Activated naive CD4-positive, alpha-beta T cell treated with anti-CD3 and anti-CD28 coated beads, Interleukin-2, amount 50 U/mL, for 24 hours (primary cell): ENCODE measurements at regions not wholly inside any gene's neighbourhood (a gene's known extent, or its start where the extent isn't known, plus 50 kb on each side); places are given as distances from the start of the nearest gene placed in this dataset.

Experiments
- H3K27ac Mint-ChIP-seq: one replicate; pipeline ENCODE4 v1.8.0; 2021; ENCODE audit warnings: mild to moderate bottlenecking, mixed read lengths
- H3K27me3 Mint-ChIP-seq: one replicate; pipeline ENCODE4 v1.8.0; 2021; ENCODE audit warnings: mixed read lengths
- H3K36me3 Mint-ChIP-seq: one replicate; pipeline ENCODE4 v1.8.0; 2021; ENCODE audit warnings: mixed read lengths
- H3K4me1 Mint-ChIP-seq: one replicate; pipeline ENCODE4 v1.8.0; 2021; ENCODE audit warnings: mixed read lengths
- H3K4me3 Mint-ChIP-seq: one replicate; pipeline ENCODE4 v1.8.0; 2021; ENCODE audit warnings: mild to moderate bottlenecking, mixed read lengths
- H3K9me3 Mint-ChIP-seq: one replicate; pipeline ENCODE4 v1.8.0; 2021; ENCODE audit warnings: mixed read lengths

DNA sequence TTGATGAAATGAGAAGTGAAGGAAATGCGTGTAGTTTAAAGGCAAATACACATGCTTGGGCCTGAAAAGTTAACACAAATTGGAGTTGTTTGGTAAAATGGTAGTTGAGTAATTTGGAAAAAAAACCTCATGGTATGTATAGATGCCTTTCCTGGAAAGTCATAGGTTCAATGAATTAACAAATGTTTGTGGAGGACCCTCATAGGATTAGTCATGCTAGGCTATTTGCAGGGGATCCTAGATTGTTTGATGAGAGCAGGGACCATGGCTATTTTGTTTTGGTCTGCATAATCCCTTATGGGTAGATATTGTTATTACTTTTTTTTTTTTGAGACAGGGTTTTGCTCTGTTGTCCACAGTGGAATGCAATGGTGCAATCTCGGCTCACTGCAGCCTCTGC lies 93.5 kb upstream of the NR3C1 start:
- H3K4me3 Mint-ChIP-seq, result no peak overlapping the region
- H3K27ac Mint-ChIP-seq, result no peak overlapping the region
- H3K36me3 Mint-ChIP-seq, result no peaks in the 10 kb centered on the region
- no peaks in the 10 kb centered on the region for H3K4me1 Mint-ChIP-seq
- peaks cover 4% of the 10 kb centered on the region for H3K9me3 Mint-ChIP-seq
- H3K27me3 Mint-ChIP-seq, result no peaks in the 10 kb centered on the region

DNA sequence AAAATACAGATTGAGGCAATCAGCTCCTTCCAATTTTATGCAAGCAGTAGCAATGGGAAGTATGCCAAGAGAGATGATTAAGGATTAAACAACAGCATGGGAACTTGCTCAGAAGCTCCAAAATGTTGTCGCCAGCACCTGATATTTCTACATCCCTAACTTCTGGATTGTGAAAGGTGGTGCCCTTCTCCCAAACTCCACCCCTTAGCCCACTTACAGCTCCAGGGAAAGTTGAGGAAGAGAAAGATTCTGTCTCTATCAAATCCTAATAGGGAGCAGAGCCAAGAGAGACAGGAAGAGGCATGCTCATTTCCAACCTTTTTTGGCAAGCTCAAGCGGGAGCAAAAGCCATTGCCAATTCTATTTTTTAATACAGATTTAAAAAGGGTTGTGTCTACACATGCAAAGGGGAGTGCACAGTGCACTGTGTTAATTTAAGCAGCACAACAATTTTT lies 92.4 kb upstream of the NR3C1 start:
- H3K4me1 Mint-ChIP-seq, result no peaks in the 10 kb centered on the region
- no peaks in the 10 kb centered on the region for H3K36me3 Mint-ChIP-seq
- H3K4me3 Mint-ChIP-seq, result no peak overlapping the region
- H3K9me3 Mint-ChIP-seq, result peaks cover 4% of the 10 kb centered on the region
- H3K27ac Mint-ChIP-seq, result no peak overlapping the region
- H3K27me3 Mint-ChIP-seq, result no peaks in the 10 kb centered on the region

DNA sequence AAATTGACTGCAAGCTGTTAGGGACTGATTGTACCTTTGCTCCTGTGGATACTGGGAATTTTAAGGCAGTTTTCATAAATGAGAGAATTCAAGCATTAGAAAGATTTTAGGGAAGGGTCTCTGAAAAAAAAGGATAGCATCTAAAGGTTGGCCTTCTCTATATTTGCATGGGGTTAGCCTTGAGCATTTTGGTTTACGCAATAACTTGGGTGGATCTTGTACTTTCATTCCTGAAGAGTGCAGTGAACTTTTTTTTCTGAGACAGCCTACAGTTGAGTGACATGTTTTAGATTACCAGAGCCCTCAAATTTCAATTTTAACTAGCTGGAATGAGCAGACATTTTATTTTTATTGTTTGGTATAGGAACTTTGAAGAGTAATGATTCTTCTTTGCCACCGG lies 91.6 kb upstream of the NR3C1 start:
- Mint-ChIP-seq H3K27me3 (no peaks in the 10 kb centered on the region), H3K36me3 (no peaks in the 10 kb centered on the region), H3K9me3 (peaks cover 4% of the 10 kb centered on the region), H3K27ac (no peak overlapping the region), H3K4me1 (no peaks in the 10 kb centered on the region), H3K4me3 (no peak overlapping the region)

DNA sequence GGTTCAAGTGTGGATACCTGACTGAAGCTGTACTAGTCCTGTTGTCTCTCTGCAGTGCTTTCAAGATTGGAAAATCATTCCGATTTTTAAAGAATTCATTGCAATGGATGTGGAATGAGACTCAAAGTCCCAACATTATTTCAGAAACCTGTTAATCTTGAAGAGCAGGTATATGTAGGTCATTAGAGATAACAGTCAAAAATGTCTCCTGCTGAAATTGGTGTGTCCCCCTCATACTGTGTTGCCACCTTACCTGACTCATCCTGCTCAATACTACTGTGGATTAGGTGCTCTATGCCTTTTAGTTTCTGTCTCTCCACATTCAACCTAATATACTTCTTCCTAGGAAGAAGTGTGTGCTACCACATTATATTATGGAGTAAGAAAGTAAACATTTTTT lies 91.1 kb upstream of the NR3C1 start:
- H3K27me3 Mint-ChIP-seq, result no peaks in the 10 kb centered on the region
- no peak overlapping the region for H3K4me3 Mint-ChIP-seq
- no peaks in the 10 kb centered on the region for H3K36me3 Mint-ChIP-seq
- H3K9me3 Mint-ChIP-seq, result peaks cover 4% of the 10 kb centered on the region
- no peaks in the 10 kb centered on the region for H3K4me1 Mint-ChIP-seq
- H3K27ac Mint-ChIP-seq, result no peak overlapping the region

DNA sequence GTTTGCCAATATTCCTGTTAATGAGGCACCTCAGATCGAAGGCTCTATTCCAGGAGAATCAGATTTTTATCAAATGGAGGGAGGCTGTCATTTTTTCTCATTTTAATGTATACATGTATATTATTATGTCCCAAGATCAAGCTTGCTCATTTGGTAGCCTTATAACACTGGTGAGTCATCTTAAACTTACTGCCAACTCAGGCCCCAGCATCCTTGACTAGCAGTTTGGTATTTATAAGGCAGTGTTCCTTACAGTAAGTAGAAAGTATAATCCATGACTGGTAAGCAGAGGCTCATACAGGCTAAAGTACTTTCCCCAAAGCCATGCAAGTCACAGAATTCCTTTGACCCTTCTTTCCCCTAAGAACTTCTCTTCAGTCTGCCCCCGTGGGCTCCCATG lies 90.7 kb upstream of the NR3C1 start:
- Mint-ChIP-seq H3K4me1 (no peaks in the 10 kb centered on the region), H3K27me3 (no peaks in the 10 kb centered on the region), H3K9me3 (peaks cover 4% of the 10 kb centered on the region), H3K4me3 (no peak overlapping the region), H3K36me3 (no peaks in the 10 kb centered on the region), H3K27ac (no peak overlapping the region)

DNA sequence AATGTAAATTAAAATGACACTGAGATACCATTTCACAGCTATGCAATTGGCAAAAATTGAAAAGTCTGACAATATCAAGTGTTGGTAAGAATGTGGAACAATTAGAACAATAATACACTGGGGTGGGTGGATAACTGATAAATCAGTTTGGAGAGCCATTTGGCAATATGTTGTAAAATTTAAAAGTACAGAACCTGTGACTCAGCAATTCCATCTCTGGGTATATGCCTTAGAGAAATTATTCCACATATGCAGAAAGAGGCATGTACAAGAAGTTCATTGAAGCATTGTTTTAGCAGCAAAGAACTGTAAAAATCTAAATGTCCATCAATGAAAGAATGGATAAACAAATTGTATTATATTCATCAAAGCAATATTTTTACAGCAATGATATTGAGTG lies 89.3 kb upstream of the NR3C1 start:
- Mint-ChIP-seq H3K27me3 (no peaks in the 10 kb centered on the region), H3K9me3 (peaks cover 4% of the 10 kb centered on the region), H3K27ac (no peak overlapping the region), H3K4me1 (no peaks in the 10 kb centered on the region), H3K4me3 (no peak overlapping the region), H3K36me3 (no peaks in the 10 kb centered on the region)

DNA sequence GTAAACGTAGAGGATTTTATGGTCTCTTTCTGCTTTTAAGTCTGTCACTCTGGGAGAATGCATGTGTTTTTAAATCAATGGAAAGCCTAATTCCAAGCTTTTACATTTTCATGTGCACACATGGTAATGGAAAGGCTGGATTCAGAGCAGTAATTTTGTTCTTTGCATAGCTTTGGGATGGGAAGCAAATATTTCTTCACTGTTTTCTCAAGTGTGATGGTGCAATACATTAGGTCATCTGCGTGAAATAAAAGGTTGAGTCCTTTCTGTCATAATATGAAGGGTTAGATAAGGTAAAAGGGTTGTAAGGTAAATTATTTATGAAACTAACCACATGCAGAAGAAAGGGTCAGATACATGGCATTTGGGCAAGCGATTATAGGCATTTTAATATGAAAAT lies 88.2 kb upstream of the NR3C1 start:
- Mint-ChIP-seq H3K27me3 (no peaks in the 10 kb centered on the region), H3K27ac (no peak overlapping the region), H3K4me3 (no peak overlapping the region), H3K36me3 (no peaks in the 10 kb centered on the region), H3K9me3 (peaks cover 4% of the 10 kb centered on the region), H3K4me1 (no peaks in the 10 kb centered on the region)

DNA sequence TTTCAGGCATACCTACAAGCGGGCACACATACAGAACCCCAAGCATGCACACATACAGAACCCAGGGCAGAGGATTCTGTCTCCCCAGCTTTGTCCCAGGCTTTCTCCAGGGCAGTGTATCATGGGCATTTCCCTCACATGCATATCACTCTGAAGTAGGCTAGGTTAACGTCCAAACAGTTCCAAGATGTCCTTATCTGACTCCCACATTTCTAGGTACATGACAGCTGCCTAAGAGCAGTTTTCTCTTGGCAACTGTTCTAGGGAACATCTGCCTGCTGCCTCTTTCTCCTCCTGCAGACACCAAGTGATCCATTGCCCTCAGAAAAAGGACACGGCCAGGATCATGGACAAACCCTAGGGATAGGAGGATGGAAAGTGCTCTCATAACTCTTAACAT lies 84.9 kb upstream of the NR3C1 start:
- no peaks in the 10 kb centered on the region for H3K36me3 Mint-ChIP-seq
- H3K27me3 Mint-ChIP-seq, result no peaks in the 10 kb centered on the region
- H3K27ac Mint-ChIP-seq, result no peak overlapping the region
- H3K4me3 Mint-ChIP-seq, result no peak overlapping the region
- no peaks in the 10 kb centered on the region for H3K4me1 Mint-ChIP-seq
- H3K9me3 Mint-ChIP-seq, result peaks cover 4% of the 10 kb centered on the region

DNA sequence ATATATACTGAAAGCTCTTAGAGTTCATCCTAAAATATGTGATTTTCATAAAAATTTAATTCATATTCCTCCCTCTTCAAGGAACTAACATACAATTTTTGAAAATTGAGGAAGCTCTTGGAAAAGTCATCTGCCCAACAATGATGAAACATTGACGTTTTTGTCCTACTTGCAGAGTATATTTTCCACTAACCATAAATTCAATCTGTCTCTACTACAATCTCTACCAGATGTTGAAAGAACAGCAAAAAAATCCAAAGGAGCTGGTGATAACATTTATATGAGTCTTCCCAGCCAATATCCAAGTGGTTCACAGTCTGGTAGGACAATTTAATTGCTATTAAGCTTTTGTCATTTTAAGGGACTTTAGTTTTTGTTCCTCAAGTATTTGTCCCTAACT lies 81.1 kb upstream of the NR3C1 start:
- no peaks in the 10 kb centered on the region for H3K9me3 Mint-ChIP-seq
- H3K36me3 Mint-ChIP-seq, result no peaks in the 10 kb centered on the region
- no peaks in the 10 kb centered on the region for H3K4me1 Mint-ChIP-seq
- H3K27me3 Mint-ChIP-seq, result no peaks in the 10 kb centered on the region
- no peak overlapping the region for H3K27ac Mint-ChIP-seq
- no peak overlapping the region for H3K4me3 Mint-ChIP-seq

DNA sequence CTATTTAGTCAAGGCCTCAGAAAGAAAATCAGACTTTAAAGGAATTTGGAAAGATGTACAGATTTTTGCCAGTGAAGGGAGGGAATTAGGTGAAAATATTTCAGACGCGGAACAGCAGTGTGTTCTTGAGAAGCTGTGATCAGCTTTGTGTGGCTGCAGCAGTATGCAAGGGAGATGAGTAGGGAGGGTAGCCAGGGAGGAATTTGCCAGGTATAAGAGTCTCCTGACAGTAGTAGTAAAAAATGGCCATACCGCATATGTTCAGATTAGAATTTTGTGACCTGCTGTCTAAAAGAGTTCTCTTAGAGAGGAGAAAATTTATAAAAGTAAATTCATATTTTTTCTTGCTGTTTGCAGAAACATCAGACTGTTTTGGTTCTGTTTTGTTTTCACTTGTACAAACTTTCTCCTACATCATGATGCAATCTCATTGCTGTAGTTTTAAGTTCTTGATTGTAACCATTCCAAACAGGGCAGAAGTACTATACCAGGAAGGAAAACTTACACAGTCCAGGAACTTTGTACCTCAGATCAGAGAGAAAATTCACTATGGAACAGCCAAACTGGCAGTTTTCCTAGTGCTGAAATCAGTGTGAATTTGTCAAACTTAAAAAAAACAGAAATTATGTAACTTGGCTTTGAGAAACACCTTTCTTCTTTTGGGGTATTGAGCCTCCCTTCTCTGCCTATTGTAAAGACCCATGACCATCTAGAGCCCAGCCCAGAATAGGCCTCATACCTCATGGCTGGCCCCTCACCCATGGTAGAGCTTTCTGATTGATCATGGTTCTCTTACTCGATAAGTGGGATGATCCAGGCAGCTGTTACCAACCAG lies 78.4 kb upstream of the NR3C1 start:
- Mint-ChIP-seq H3K4me3 (no peak overlapping the region), H3K27ac (no peak overlapping the region), H3K27me3 (no peaks in the 10 kb centered on the region), H3K4me1 (no peaks in the 10 kb centered on the region), H3K9me3 (no peaks in the 10 kb centered on the region), H3K36me3 (no peaks in the 10 kb centered on the region)

DNA sequence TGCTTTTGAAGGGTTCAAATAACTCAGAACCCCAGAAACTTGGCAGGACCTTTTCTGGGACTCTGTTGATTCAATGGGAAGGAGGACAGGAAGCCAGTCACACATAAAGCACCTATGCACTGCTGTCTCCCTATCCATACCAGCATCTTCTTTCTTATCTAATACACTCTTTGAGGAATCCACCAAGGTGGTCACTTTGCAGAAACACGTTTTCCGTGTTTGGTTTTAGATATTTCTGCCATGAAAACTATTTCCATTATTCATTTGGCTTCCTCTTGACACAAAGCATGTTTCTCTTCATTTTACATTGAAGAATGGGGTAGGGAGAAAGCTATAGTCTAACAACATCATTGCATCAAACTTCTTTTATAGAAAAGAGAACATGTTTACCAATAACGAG lies 76.5 kb upstream of the NR3C1 start:
- no peak overlapping the region for H3K27ac Mint-ChIP-seq
- H3K27me3 Mint-ChIP-seq, result no peaks in the 10 kb centered on the region
- H3K36me3 Mint-ChIP-seq, result no peaks in the 10 kb centered on the region
- H3K4me1 Mint-ChIP-seq, result no peaks in the 10 kb centered on the region
- H3K9me3 Mint-ChIP-seq, result no peaks in the 10 kb centered on the region
- no peak overlapping the region for H3K4me3 Mint-ChIP-seq

DNA sequence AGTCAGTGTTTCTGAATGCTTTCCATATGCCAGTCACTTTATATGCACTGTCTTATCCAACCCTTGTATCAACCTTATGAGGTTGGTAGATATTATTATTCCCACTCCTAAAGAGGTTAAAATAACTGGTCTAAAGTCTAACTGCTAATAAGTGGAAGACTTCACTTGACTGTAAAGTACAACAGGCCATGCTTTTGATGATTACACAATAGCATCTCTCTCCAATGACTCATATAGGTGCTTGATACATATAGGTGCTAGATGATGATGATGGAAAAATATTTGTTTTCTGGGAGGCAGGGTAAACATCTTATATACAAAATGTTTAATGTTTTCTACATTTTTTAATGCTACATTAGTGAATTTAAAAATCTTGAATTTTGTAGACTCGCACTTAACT lies 75.9 kb upstream of the NR3C1 start:
- Mint-ChIP-seq H3K36me3 (no peaks in the 10 kb centered on the region), H3K9me3 (no peaks in the 10 kb centered on the region), H3K27me3 (no peaks in the 10 kb centered on the region), H3K4me1 (no peaks in the 10 kb centered on the region), H3K27ac (no peak overlapping the region), H3K4me3 (no peak overlapping the region)

DNA sequence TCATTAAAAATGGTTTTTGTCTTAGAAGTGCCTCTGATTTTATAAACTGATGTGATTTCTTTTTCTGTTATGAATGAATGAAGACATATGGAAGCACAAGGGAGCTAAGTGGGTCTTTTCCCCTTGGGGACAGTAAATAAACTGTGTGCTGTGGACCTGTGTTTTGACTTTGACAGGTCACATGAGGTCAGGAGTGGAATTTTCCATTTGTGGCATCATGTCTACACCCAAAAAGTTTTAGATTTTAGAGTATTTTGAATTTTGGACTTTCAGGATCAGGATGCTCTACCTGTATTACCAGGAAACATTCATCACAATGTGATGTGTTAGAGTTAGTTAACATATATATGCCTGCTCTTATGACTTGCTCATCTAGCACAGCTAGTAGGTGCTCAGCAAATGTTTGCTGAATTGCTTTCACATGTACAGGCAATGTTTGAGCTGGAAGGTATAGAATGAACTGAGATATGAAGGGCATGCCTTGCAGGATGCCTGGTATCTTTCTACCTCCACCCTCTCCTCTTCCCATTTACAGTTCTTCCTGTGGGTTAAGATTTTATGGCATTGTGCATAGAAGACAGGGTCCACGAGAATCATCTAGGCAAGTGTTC lies 73.2 kb upstream of the NR3C1 start:
- no peaks in the 10 kb centered on the region for H3K36me3 Mint-ChIP-seq

DNA sequence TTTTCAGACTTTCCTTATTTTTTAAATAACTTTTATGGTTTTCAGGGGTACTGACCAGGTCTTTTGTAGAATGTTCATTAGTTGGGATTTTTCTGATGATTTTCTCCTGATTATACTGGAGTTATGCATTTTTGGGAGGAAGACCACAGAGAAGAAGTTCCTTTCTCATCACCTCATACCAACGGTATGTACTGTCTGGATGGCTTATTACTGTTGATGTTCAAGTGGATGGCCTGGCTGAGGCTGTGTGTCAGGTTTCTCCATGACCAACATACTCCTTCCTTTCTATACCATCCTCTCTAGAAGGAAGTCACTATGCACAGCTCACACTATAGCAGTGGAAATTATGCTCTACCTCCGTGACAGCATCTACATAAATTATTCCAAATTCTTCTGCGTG lies 71.1 kb upstream of the NR3C1 start:
- no peak overlapping the region for H3K4me3 Mint-ChIP-seq
- no peaks in the 10 kb centered on the region for H3K9me3 Mint-ChIP-seq
- no peaks in the 10 kb centered on the region for H3K36me3 Mint-ChIP-seq
- no peak overlapping the region for H3K27ac Mint-ChIP-seq
- H3K27me3 Mint-ChIP-seq, result no peaks in the 10 kb centered on the region
- H3K4me1 Mint-ChIP-seq, result no peaks in the 10 kb centered on the region

More for the DNA sequence above, 73.2 kb upstream of the NR3C1 start:
- Mint-ChIP-seq H3K4me1 (no peaks in the 10 kb centered on the region), H3K27ac (no peak overlapping the region), H3K27me3 (no peaks in the 10 kb centered on the region), H3K9me3 (no peaks in the 10 kb centered on the region), H3K4me3 (no peak overlapping the region)

DNA sequence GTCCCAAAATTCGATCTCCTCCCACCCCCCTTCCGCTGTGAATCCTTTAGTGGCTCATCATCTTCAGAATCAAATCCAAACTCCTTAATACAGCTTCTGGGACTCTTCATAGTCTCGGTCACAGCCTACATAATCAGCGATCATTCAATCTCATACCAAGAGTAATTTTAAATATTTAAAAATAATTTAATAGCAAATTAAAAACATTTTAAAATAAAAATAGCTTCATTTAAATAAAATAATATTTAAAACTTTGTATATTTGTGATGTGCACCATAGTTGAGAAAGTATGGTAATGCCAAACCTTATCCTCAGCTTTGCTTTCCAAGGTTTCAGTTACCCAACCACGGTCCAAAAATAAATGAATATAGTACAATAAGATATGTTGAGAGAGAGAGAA lies 70.0 kb upstream of the NR3C1 start:
- H3K27me3 Mint-ChIP-seq, result no peaks in the 10 kb centered on the region
- no peaks in the 10 kb centered on the region for H3K9me3 Mint-ChIP-seq
- H3K4me3 Mint-ChIP-seq, result no peak overlapping the region
- H3K4me1 Mint-ChIP-seq, result no peaks in the 10 kb centered on the region
- H3K27ac Mint-ChIP-seq, result no peak overlapping the region
- H3K36me3 Mint-ChIP-seq, result no peaks in the 10 kb centered on the region

DNA sequence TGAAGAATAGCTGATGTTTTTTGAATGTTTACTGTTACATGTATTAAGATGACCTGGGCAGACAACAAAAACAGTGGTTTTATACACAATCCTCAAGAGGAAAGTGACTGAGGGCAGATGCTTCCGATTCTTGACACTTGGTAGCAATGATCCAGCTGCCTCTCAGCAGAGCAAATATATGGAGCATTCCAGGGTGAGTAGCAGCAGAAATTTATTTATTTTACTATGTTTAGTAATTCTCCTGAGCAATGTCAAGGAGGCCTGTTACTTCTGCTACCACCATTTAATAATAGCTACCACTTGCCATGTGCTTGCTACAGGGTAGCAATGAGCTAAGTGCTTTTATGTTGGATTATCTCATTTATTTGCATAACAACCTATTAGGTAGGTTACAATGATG lies 69.1 kb upstream of the NR3C1 start:
- Mint-ChIP-seq H3K27ac (no peak overlapping the region), H3K27me3 (no peaks in the 10 kb centered on the region), H3K4me3 (no peak overlapping the region), H3K9me3 (no peaks in the 10 kb centered on the region), H3K4me1 (no peaks in the 10 kb centered on the region), H3K36me3 (no peaks in the 10 kb centered on the region)
